K562 (cell line): ENCODE measurements at regions not wholly inside any gene's neighbourhood (a gene's known extent, or its start where the extent isn't known, plus 50 kb on each side); places are given as distances from the start of the nearest gene placed in this dataset.

Experiments
- ATAC-seq: fragments of 200-7000 bp; cut with Tn5 transposase; 3 replicates; pipeline ENCODE4 v1.9.1; 2020; ENCODE audit warnings: moderate library complexity
- BruUV-seq: library from RNA; stranded (reverse); fragments of 400-500 nt; replicated peaks from 2 replicates; lab custom pipeline; 2021; lab: Mats Ljungman, UMichigan
- CTCF ChIA-PET: fragments of 300-600 bp; formaldehyde crosslinking; extraction: SDS; loops from one replicate; lab custom pipeline; 2021; ENCODE audit warnings: low intra/inter-chr PET ratio; lab: Yijun Ruan, JAX
- POLR2A ChIA-PET: fragments of 300-600, 350-650 bp; sonication (Branson Sonifier 250); formaldehyde crosslinking; extraction: SDS; loops from one replicate; lab custom pipeline; 2021; ENCODE audit warnings: antibody characterized with exemption, inconsistent platforms; lab: Yijun Ruan, JAX
- DNase-seq, 4 experiments: peaks; one replicate each; pipeline versions ENCODE4 v3.0.0 to v3.0.0-alpha.2; 2011 to 2018; ENCODE audit warnings: low spot score in 3 of 4, mixed read lengths in 3 of 4; ENCODE audit errors: extremely low read depth in 1 of 4
- FAIRE-seq: peaks from 2 replicates; lab custom pipeline; 2011; peaks lifted over from hg19 to GRCh38; lab: Jason Lieb, UNC
- H2AFZ ChIP-seq: 2 replicates; pipeline ENCODE4 v1.6.0; 2011; ENCODE audit warnings: low read depth, low read length, control low read depth, inconsistent platforms
- H3K27ac ChIP-seq: fragments of 200-600 bp; 3 replicates; pipeline ENCODE4 v1.8.0; 2011; ENCODE audit warnings: low read depth, mild to moderate bottlenecking, control low read depth, inconsistent platforms, low read length, moderate library complexity, mixed read lengths; ENCODE audit errors: extremely low read depth
- H3K27me3 ChIP-seq, 2 experiments: fragments of 300-600 bp in 1 of 2; 2 replicates in 1 of 2; 3 replicates in 1 of 2; pipeline versions ENCODE4 v1.6.0 to v1.8.0; 2011; ENCODE audit warnings: inconsistent platforms in 2 of 2, low read length in 2 of 2, mild to moderate bottlenecking in 1 of 2, mixed read lengths in 1 of 2, moderate library complexity in 1 of 2; ENCODE audit not compliant: control insufficient read depth in 2 of 2, insufficient read depth in 2 of 2
- H3K36me3 ChIP-seq: fragments of 300-600 bp; 3 replicates; pipeline ENCODE4 v1.8.0; 2011; ENCODE audit warnings: mild to moderate bottlenecking, low read length, inconsistent platforms; ENCODE audit not compliant: control insufficient read depth, insufficient read depth
- H3K4me1 ChIP-seq, 2 experiments: fragments of 200-600 bp in 1 of 2; replicated peaks in 1 of 2; 2 replicates in 1 of 2; 3 replicates in 1 of 2; pipeline versions ENCODE4 v1.5.1 to v1.8.0; 2011; ENCODE audit warnings: inconsistent platforms in 2 of 2, low read length in 2 of 2, mild to moderate bottlenecking in 1 of 2, mixed read lengths in 1 of 2, moderate library complexity in 1 of 2; ENCODE audit not compliant: control insufficient read depth in 2 of 2, insufficient read depth in 2 of 2
- H3K4me2 ChIP-seq: 2 replicates; pipeline ENCODE4 v1.6.1; 2011; ENCODE audit warnings: low read length, control low read depth, inconsistent platforms, mixed read lengths; ENCODE audit not compliant: insufficient read depth
- H3K4me3 ChIP-seq: fragments of 200-600 bp; sonication (generic), shearing (Covaris generic); 2 replicates; pipeline ENCODE4 v1.5.1; 2016; ENCODE audit warnings: control low read depth, inconsistent platforms
- H3K79me2 ChIP-seq: fragments of 200-600 bp; 3 replicates; pipeline ENCODE4 v1.8.0; 2011; ENCODE audit warnings: low read length, inconsistent platforms; ENCODE audit not compliant: control insufficient read depth, insufficient read depth
- H3K9ac ChIP-seq, 2 experiments: 2 replicates each; pipeline versions ENCODE4 v1.6.0 to v1.6.1; 2011; ENCODE audit warnings: low read depth in 2 of 2, low read length in 2 of 2, control low read depth in 1 of 2, inconsistent platforms in 1 of 2, mild to moderate bottlenecking in 1 of 2, mixed read lengths in 1 of 2; ENCODE audit not compliant: insufficient read depth in 1 of 2
- H3K9me1 ChIP-seq: one replicate; pipeline ENCODE4 v1.6.0; 2011; ENCODE audit warnings: inconsistent platforms, mild to moderate bottlenecking, low read length, moderate library complexity; ENCODE audit not compliant: control insufficient read depth, insufficient read depth
- H3K9me3 ChIP-seq: replicated peaks from 2 replicates; pipeline ENCODE4 v1.5.1; 2011; ENCODE audit warnings: low read depth, low read length, inconsistent platforms; ENCODE audit not compliant: control insufficient read depth, insufficient read depth
- H4K20me1 ChIP-seq: replicated peaks from 2 replicates; pipeline ENCODE4 v1.6.1; 2011; ENCODE audit warnings: low read length, inconsistent platforms, mixed read lengths; ENCODE audit not compliant: control insufficient read depth, insufficient read depth
- CC2D1A ChIP-seq: fragments of 450-650 bp; IDR thresholded peaks from 2 replicates; pipeline ENCODE4 v1.6.1; 2017; ENCODE audit warnings: mild to moderate bottlenecking
- CSDE1 ChIP-seq, 2 experiments: fragments of 450-650 bp; IDR thresholded peaks; 2 replicates each; pipeline ENCODE4 v1.6.1; 2016; ENCODE audit warnings: mild to moderate bottlenecking in 1 of 2
- FIP1L1 ChIP-seq: fragments of 200-400 bp; formaldehyde crosslinking; IDR thresholded peaks from 2 replicates; pipeline ENCODE4 v1.6.1; 2018; ENCODE audit warnings: mild to moderate bottlenecking, low read depth, low read length; ENCODE audit not compliant: poor library complexity, severe bottlenecking
- KDM4B ChIP-seq, 2 experiments: fragments of 450-650 bp in 1 of 2; sonication (generic) in 1 of 2; IDR thresholded peaks; 2 replicates each; pipeline ENCODE4 v1.6.1; 2016 to 2017; ENCODE audit warnings: borderline replicate concordance in 2 of 2, antibody characterized with exemption in 1 of 2, low read depth in 1 of 2, mild to moderate bottlenecking in 1 of 2
- NFE2 ChIP-seq: IDR thresholded peaks from 2 replicates; pipeline ENCODE4 v1.6.1; 2014; ENCODE audit warnings: antibody characterized with exemption, low read depth
- ZEB2 ChIP-seq: fragments of 450-650 bp; IDR thresholded peaks from 2 replicates; pipeline ENCODE4 v1.6.1; 2016
- ZNF263 ChIP-seq: sonication (generic); formaldehyde crosslinking; IDR thresholded peaks from 2 replicates; pipeline ENCODE4 v1.8.0; 2022; ENCODE audit warnings: mild to moderate bottlenecking, missing genetic modification reagents, borderline replicate concordance
- WGBS: fragments of 100-300 bp; shearing (Covaris generic); methylation state at CpG from one replicate; pipeline ENCODE4 v1.1.6; 2016; ENCODE audit warnings: low coverage, mixed read lengths; ENCODE audit not compliant: insufficient coverage; ENCODE audit errors: missing lambda C conversion rate; 5-methylcytosine and 5-hydroxymethylcytosine counted together
- in situ Hi-C: fragments of 300-500 bp; cut with MboI; formaldehyde crosslinking; loops from 4 replicates; pipeline ENCODE4 v1.15.0; 2018; ENCODE audit warnings: inconsistent platforms, mixed read lengths
- intact Hi-C: fragments of 100-400 bp; cut with micrococcal nuclease; formaldehyde crosslinking; loops from 2 replicates; pipeline ENCODE4 v1.14.2; 2022
- TF ChIP-seq, protein P1 (sequence below): fragments of 450-650 bp; IDR thresholded peaks from 2 replicates; pipeline ENCODE4 v1.6.1; 2017; ENCODE audit warnings: mild to moderate bottlenecking, moderate library complexity
- TF ChIP-seq, protein P2 (sequence below): fragments of 250-450 bp; sonication (Bioruptor Pico); IDR thresholded peaks from 2 replicates; pipeline ENCODE4 v1.5.0; 2020; ENCODE audit warnings: mild to moderate bottlenecking, borderline replicate concordance

DNA sequence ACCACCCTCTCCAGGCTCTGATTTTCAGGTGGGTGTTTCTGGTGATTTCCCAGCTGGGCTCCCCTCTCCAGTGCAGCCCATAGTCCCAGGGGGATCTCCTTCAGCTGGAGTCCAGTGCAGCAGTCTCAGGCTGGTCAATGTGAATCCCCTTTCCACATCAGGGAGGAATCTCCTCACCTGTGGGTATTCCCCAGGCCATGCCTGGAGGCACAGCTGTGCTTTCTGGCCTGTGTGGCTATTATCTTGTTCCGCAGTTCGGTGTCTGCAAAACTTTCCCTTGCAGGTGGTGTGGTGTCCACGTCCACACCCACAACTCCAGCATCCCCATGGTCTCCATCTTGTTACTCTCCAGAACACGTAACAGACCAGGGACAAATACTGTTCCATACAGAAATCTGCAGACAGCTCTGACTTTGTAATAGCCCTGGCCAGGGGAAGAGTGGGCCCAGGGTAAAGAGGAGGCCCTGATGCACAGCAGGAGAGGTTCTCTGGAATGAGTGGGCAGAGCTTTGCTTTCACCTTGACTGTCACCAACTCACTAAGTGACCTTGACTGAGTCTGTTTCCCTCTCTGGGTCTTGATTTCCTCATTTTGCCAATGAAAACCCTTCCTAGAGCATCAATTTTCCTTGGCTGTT is 183.2 kb downstream of the CSNK2A3 start:
- no peak for FAIRE-seq
- H3K9me1 ChIP-seq: no peaks in the 10 kb centered on the region
- H3K4me3 ChIP-seq: no peak overlapping the region
- H3K36me3 ChIP-seq: no peaks in the 10 kb centered on the region
- in situ Hi-C loops (no loop called here), intact Hi-C loops (no loop called here)
- no peak for DNase-seq
- no peak overlapping the region for H3K27ac ChIP-seq
- ChIA-PET CTCF (no interaction called here), POLR2A (no interaction called here)
- TF ChIP-seq ZNF263 (CRISPR knock-in tag) (no peak), KDM4B (IDR thresholded peaks at IDR 0.05; ENCODE audit: borderline replicate concordance in 2 of 2, low read depth in 1 of 2) (no peak), ZEB2 (no peak), CC2D1A (no peak), CSDE1 (IDR thresholded peaks at IDR 0.05) (no peak), FIP1L1 (no peak), NFE2 (no peak)
- TF ChIP-seq, protein P1, sequence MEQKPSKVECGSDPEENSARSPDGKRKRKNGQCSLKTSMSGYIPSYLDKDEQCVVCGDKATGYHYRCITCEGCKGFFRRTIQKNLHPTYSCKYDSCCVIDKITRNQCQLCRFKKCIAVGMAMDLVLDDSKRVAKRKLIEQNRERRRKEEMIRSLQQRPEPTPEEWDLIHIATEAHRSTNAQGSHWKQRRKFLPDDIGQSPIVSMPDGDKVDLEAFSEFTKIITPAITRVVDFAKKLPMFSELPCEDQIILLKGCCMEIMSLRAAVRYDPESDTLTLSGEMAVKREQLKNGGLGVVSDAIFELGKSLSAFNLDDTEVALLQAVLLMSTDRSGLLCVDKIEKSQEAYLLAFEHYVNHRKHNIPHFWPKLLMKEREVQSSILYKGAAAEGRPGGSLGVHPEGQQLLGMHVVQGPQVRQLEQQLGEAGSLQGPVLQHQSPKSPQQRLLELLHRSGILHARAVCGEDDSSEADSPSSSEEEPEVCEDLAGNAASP: no peak
- TF ChIP-seq, protein P2, sequence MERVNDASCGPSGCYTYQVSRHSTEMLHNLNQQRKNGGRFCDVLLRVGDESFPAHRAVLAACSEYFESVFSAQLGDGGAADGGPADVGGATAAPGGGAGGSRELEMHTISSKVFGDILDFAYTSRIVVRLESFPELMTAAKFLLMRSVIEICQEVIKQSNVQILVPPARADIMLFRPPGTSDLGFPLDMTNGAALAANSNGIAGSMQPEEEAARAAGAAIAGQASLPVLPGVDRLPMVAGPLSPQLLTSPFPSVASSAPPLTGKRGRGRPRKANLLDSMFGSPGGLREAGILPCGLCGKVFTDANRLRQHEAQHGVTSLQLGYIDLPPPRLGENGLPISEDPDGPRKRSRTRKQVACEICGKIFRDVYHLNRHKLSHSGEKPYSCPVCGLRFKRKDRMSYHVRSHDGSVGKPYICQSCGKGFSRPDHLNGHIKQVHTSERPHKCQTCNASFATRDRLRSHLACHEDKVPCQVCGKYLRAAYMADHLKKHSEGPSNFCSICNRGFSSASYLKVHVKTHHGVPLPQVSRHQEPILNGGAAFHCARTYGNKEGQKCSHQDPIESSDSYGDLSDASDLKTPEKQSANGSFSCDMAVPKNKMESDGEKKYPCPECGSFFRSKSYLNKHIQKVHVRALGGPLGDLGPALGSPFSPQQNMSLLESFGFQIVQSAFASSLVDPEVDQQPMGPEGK (CRISPR knock-in tag): no peak
- H3K4me2 ChIP-seq: no peak overlapping the region
- H3K4me1 ChIP-seq: no peaks in the 10 kb centered on the region
- no peaks in the 10 kb centered on the region for H3K79me2 ChIP-seq
- no peaks in the 10 kb centered on the region for H4K20me1 ChIP-seq
- no peaks in the 10 kb centered on the region for H3K9me3 ChIP-seq
- no peak overlapping the region for H2AFZ ChIP-seq
- BruUV-seq: no TSS peak
- no peak for ATAC-seq
- H3K27me3 ChIP-seq: no peaks in the 10 kb centered on the region
- no peak overlapping the region for H3K9ac ChIP-seq
- WGBS: 0% methylated on average over 4 of the region's 4 CpGs
